ENCODE measurements at regions not wholly inside any gene's neighbourhood (a gene's known extent, or its start where the extent isn't known, plus 50 kb on each side); places are given as distances from the start of the nearest gene placed in this dataset.

- TF ChIP-seq, protein P1, sequence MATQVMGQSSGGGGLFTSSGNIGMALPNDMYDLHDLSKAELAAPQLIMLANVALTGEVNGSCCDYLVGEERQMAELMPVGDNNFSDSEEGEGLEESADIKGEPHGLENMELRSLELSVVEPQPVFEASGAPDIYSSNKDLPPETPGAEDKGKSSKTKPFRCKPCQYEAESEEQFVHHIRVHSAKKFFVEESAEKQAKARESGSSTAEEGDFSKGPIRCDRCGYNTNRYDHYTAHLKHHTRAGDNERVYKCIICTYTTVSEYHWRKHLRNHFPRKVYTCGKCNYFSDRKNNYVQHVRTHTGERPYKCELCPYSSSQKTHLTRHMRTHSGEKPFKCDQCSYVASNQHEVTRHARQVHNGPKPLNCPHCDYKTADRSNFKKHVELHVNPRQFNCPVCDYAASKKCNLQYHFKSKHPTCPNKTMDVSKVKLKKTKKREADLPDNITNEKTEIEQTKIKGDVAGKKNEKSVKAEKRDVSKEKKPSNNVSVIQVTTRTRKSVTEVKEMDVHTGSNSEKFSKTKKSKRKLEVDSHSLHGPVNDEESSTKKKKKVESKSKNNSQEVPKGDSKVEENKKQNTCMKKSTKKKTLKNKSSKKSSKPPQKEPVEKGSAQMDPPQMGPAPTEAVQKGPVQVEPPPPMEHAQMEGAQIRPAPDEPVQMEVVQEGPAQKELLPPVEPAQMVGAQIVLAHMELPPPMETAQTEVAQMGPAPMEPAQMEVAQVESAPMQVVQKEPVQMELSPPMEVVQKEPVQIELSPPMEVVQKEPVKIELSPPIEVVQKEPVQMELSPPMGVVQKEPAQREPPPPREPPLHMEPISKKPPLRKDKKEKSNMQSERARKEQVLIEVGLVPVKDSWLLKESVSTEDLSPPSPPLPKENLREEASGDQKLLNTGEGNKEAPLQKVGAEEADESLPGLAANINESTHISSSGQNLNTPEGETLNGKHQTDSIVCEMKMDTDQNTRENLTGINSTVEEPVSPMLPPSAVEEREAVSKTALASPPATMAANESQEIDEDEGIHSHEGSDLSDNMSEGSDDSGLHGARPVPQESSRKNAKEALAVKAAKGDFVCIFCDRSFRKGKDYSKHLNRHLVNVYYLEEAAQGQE (IDR thresholded peaks at IDR 0.05; ENCODE audit: insufficient replicate concordance, low read depth), result no peak
- TF ChIP-seq SPI1 (IDR thresholded peaks at IDR 0.05; ENCODE audit: borderline replicate concordance, low read depth) (no peak), CTCF (IDR thresholded peaks at IDR 0.05; ENCODE audit: insufficient read depth, low read length) (no peak), POLR2AphosphoS5 (IDR thresholded peaks at IDR 0.05; ENCODE audit: low read depth) (no peak), GABPA (IDR thresholded peaks at IDR 0.05; ENCODE audit: low read depth) (no peak)
- Histone ChIP-seq H3K4me3 (replicated peaks; ENCODE audit: insufficient read depth, low read length) (no peak overlapping the region), H3K27ac (replicated peaks) (no peak overlapping the region), H3K27me3 (ENCODE audit: insufficient read depth, poor library complexity, severe bottlenecking) (no peaks in the 10 kb centered on the region)
- no peak for DNase-seq (ENCODE audit: low read depth in 1 of 2, low spot score in 1 of 2)
These were observed 452.2 kb downstream of the RWDD3 start for GRCh38 chr1:95686217-95686616.

GRCh38 chr1:95699149-95699953 lies 465.3 kb downstream of the RWDD3 start:
- TF ChIP-seq POLR2AphosphoS5 (IDR thresholded peaks at IDR 0.05; ENCODE audit: low read depth) (no peak), GABPA (IDR thresholded peaks at IDR 0.05; ENCODE audit: low read depth) (no peak), SPI1 (IDR thresholded peaks at IDR 0.05; ENCODE audit: borderline replicate concordance, low read depth) (no peak), CTCF (IDR thresholded peaks at IDR 0.05; ENCODE audit: insufficient read depth, low read length) (no peak)
- TF ChIP-seq, protein P1 (IDR thresholded peaks at IDR 0.05; ENCODE audit: insufficient replicate concordance, low read depth), result no peak
- Histone ChIP-seq H3K27ac (replicated peaks) (no peak overlapping the region), H3K4me3 (replicated peaks; ENCODE audit: insufficient read depth, low read length) (no peak overlapping the region), H3K27me3 (ENCODE audit: insufficient read depth, poor library complexity, severe bottlenecking) (no peaks in the 10 kb centered on the region)
- DNase-seq (ENCODE audit: low read depth in 1 of 2, low spot score in 1 of 2), result no peak

DNA sequence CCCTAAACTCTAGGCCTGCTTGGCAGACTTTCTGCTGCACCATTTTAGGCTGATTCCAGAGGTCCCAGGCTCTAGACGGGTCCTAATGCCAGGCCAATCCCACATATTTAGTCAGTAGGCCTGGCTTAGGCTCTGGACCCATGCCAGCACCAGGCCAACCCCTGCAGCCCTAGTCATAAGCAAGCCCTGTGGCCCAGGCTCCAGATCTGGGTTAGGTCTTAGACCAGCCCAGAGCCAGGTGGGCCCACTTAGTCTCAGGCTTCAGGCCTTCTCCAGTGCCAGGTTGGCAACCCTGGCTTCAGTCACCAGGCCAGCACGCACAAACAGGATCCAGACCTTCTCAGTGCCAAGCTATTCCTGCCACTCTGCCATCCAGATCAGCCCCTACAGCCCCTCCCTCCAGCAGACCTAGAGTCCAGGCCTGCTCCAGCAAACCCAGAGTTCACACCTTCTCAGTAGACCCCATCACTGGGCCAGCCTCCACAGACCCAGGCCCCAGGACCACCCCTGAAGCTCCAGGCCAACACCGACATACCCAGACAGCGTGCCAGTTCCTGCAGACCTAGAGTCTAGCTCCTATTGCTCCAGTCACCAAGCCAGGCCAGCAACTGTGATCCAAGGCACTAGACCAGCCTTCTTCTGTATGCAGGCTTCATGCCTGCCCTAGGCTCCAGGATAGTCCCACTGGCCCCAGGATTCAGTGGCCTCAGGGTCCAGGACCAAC lies 467.6 kb downstream of the RWDD3 start:
- Histone ChIP-seq H3K27me3 (ENCODE audit: insufficient read depth, poor library complexity, severe bottlenecking) (no peaks in the 10 kb centered on the region), H3K4me3 (replicated peaks; ENCODE audit: insufficient read depth, low read length) (no peak overlapping the region), H3K27ac (replicated peaks) (no peak overlapping the region)
- TF ChIP-seq POLR2AphosphoS5 (IDR thresholded peaks at IDR 0.05; ENCODE audit: low read depth) (no peak), GABPA (IDR thresholded peaks at IDR 0.05; ENCODE audit: low read depth) (no peak), CTCF (IDR thresholded peaks at IDR 0.05; ENCODE audit: insufficient read depth, low read length) (no peak), SPI1 (IDR thresholded peaks at IDR 0.05; ENCODE audit: borderline replicate concordance, low read depth) (no peak)
- TF ChIP-seq, protein P1 (IDR thresholded peaks at IDR 0.05; ENCODE audit: insufficient replicate concordance, low read depth), result no peak
- no peak for DNase-seq (ENCODE audit: low read depth in 1 of 2, low spot score in 1 of 2)
